ENCODE measurements at regions not wholly inside any gene's neighbourhood (a gene's known extent, or its start where the extent isn't known, plus 50 kb on each side); places are given as distances from the start of the nearest gene placed in this dataset.
"Not testable (repeated sequence)": the region's sequence is repeated elsewhere in the genome, so short reads cannot be mapped to it uniquely, and the experiment has no call there.

DNA sequence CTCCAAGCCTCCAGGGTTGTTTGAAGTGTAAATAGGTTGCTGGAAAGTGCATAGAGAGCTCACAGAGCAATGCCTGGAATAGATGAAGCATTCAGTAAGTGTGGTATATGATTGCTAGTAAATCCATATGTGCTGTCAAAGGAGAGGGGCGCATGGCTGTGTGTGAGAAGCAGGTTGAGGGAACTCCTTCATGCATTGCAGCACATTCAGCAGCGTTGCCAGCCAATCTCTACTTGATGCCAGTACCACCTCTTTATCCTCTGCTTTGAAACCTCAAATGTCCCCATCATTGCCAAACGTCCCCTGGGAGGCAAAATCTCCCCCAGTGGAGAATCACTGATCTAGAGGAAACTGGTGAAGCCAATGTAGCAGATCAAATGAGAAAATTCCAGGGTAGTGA is 82.7 kb upstream of the RALGAPA2 start:
- DNase-seq (ENCODE audit: low read depth): no peak

- no peak for DNase-seq (ENCODE audit: low read depth)
Observed at GRCh38 chr20:20793591-20793990, 81.1 kb upstream of the RALGAPA2 start.

GRCh38 chr20:20791664-20792568 is 79.5 kb upstream of the RALGAPA2 start:
- DNase-seq (ENCODE audit: low read depth): no peak

DNA sequence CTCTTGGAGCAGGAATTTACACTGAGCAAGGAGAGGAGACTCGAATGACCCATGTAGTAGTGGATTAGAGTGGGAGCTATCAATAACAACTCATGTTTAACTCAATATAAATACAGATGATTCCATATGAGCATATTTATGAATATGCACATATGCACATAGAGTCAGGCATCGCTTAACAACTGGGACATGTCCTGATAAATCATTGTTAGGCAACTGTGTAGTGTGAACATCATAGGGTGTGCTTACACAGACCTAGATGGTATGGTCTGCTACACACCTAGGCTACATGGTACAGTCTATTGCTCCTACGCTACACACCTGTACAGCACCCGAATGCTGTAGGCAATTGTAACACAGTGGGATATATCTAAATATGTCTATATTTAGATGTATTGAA is 75.9 kb upstream of the RALGAPA2 start:
- no peak for DNase-seq (ENCODE audit: low read depth)

DNA sequence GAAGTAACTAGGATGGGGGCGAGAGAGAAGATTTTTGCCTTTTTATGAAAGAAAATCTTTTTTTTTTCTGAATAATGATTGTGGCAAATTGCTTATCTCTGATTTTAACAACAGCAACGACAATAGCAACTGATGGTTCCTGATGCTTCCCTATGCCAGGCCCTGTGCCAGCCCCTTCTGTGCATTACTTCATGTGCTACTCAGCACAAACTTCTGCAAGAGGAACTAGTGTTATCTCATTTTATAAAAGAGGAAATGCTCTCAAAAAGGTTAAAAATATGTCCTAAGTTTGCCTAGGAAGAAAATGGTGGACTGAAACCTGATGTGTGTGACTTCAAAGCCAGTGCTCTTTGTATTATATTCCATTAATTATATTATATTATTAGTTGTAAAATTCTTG is 74.0 kb upstream of the RALGAPA2 start:
- DNase-seq (ENCODE audit: low read depth): no peak

DNA sequence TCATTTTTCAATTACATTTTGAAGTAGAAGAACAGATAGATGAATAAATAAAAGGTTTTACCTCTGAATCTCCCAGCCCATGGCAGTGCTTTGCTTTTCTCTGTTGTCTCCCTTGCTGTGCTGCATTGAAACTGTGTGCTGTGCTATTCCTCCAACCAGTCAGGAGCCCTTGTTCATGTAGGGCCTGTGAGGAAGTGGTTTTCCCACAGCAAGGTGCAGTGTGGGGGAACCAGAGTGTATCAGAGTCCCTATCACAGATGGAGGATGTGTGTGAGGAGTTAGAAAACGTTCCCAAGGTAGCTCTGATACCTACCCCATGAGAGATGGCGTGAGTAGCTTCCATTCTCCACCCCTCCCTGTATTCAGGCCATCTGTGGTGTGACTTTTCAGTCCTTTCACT is 72.8 kb upstream of the RALGAPA2 start:
- no peak for DNase-seq (ENCODE audit: low read depth)

GRCh38 chr20:20784450-20784849 is 72.0 kb upstream of the RALGAPA2 start:
- DNase-seq (ENCODE audit: low read depth): not testable (repeated sequence)

GRCh38 chr20:20783450-20783849 is 71.0 kb upstream of the RALGAPA2 start:
- DNase-seq (ENCODE audit: low read depth): no peak

DNA sequence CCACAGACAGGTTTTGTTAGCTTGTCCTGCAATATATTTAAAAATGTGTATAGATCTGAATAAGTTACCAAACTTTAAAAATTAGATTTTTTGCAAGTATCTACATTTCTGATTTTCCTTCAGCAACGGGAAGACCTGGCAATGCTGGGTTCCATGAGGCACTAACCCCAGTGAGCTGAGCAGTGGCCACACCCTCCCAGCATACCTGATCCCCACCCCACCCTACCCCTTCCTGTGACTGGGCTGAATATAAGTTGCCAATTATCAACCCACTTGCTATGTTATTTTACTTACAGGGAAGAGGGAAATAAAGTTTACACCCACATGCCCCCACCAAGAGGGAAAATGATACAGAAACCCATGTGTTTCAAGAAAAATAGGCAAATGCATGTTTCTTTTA is 70.3 kb upstream of the RALGAPA2 start:
- no peak for DNase-seq (ENCODE audit: low read depth)

DNA sequence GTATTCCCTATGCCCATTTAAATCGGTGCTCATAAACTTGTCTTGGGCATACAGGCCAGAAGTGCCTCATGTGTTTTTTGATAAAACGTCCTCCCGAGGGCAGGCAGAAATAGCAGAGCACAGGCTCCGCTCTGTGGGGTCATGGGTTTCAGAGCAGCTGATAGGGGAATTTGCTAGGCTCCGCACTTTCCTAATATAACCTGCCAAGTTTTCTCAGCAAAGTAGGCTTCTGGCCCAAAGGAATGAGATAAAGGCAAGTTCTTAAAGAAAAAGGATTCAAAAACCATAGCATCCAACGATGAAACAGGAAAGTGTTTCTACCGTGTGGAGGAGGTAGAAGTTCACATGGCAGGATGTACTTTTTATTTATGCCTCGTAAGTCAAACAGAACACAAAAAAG is 69.8 kb upstream of the RALGAPA2 start:
- no peak for DNase-seq (ENCODE audit: low read depth)

- no peak for DNase-seq (ENCODE audit: low read depth)
Observed at GRCh38 chr20:20781029-20781428, 68.6 kb upstream of the RALGAPA2 start.

- no peak for DNase-seq (ENCODE audit: low read depth)
Observed at GRCh38 chr20:20780127-20780824, 67.8 kb upstream of the RALGAPA2 start.

- DNase-seq (ENCODE audit: low read depth): no peak
Observed at GRCh38 chr20:20778676-20779075, 66.2 kb upstream of the RALGAPA2 start.

- DNase-seq (ENCODE audit: low read depth): no peak
Observed at GRCh38 chr20:20772497-20773085, 60.1 kb upstream of the RALGAPA2 start.

DNA sequence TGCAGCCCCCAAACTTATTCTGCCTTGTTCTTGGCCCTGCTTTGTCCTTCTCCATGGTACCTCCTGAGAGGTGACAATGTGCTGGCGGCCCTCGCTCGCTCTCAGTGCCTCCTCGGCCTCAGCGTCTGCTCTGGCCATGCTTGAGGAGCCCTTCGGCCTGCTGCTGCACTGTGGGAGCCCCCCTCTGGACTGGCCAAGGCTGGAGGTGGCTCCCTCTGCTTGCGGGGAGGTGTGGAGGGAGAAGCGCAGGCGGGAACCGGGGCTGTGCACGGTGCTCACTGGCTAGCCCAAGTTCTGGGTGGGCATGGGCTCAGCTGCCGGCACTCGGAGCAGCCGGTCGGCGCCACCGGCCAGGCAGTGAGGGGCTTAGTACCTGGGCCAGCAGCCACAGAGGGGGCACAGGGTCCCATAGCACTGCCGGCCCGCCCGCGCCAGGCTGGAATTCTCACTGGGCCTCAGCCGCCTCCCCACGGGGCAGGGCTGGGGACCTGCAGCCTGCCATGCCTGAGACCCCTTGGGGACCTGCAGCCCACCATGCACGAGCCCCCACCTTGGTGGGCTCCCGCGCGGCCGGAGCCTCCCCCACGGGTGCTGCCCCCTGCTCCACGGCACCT is 55.9 kb upstream of the RALGAPA2 start:
- DNase-seq (ENCODE audit: low read depth): no peak

DNA sequence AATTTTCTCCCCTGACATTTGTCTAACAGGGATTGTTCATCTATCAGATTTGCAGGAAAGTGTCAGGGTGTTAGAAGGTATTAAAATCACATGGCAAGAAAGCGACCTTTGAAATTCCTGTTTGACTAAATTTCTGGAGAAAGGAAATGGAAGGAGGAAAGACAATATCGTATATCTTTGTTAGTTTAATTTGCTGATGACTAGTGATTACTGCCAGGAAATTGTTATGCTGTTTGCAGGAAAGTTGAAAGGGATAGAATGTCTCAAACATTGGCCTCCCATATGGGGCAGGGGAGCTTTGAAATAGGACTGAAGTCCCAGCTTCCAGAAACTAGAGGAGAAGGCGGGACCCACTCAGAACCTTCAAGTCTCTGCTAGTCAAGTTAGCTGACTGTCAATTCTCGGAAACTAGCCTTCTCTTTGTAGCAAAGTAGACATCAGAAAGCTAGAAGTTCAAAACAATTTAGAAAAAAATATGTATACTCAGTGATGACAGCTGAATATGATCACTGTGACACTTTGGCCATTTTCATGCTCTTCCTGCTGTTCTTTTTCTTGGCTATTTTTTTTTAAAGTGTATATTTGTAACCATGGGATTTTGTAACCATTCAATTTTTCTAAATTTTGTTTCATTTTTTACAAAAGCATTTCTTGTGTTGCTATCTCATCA is 53.4 kb upstream of the RALGAPA2 start:
- DNase-seq (ENCODE audit: low read depth): no peak

GRCh38 chr20:20763650-20764049 is 51.2 kb upstream of the RALGAPA2 start:
- no peak for DNase-seq (ENCODE audit: low read depth)
